ENCODE measurements at regions not wholly inside any gene's neighbourhood (a gene's known extent, or its start where the extent isn't known, plus 50 kb on each side); places are given as distances from the start of the nearest gene placed in this dataset.

- no peak overlapping the region for H3K14ac ChIP-seq (ENCODE audit: low read length in 2 of 2)
- no peak overlapping the region for H4K91ac ChIP-seq (ENCODE audit: low read length)
- H4K8ac ChIP-seq (ENCODE audit: low read length), result no peak overlapping the region
- H3K4me3 ChIP-seq (ENCODE audit: insufficient read depth in 1 of 2, low read depth in 1 of 2, low read length in 2 of 2), result no peak overlapping the region
- no peak overlapping the region for H2BK5ac ChIP-seq (ENCODE audit: low read depth, low read length, poor library complexity, severe bottlenecking)
- no peak overlapping the region for H3K9ac ChIP-seq (ENCODE audit: low read length)
- no peak overlapping the region for H3K18ac ChIP-seq (ENCODE audit: low read depth in 1 of 2, low read length in 2 of 2)
- H2AFZ ChIP-seq (ENCODE audit: low read depth, low read length), result no peak overlapping the region
- H3K27ac ChIP-seq (ENCODE audit: low read length, poor library complexity, severe bottlenecking), result no peak overlapping the region
- H3K36me3 ChIP-seq (ENCODE audit: control insufficient read depth in 1 of 2, insufficient read depth in 2 of 2, low read depth in 1 of 2, low read length in 2 of 2), result no peaks in the 10 kb centered on the region
- H3K27me3 ChIP-seq (ENCODE audit: control insufficient read depth in 1 of 2, insufficient read depth in 1 of 2, low read length in 2 of 2), result peaks cover 22 to 27% of the 10 kb centered on the region in 2 experiments
- H3K4me2 ChIP-seq (ENCODE audit: low read length, poor library complexity, severe bottlenecking), result no peak overlapping the region
- H3K79me1 ChIP-seq (replicated peaks; ENCODE audit: low read length, poor library complexity, severe bottlenecking), result no peaks in the 10 kb centered on the region
- no peak overlapping the region for H3K23ac ChIP-seq (ENCODE audit: low read length in 2 of 2)
- H3K9me3 ChIP-seq (ENCODE audit: control insufficient read depth, low read length), result peaks cover 47% of the 10 kb centered on the region
- H2BK120ac ChIP-seq (ENCODE audit: low read depth, low read length), result no peak overlapping the region
- H3K4me1 ChIP-seq (ENCODE audit: control insufficient read depth, insufficient read depth, low read depth, low read length), result no peaks in the 10 kb centered on the region
- H3K4ac ChIP-seq (ENCODE audit: low read depth in 1 of 2, low read length in 2 of 2), result no peak overlapping the region
- no peak for DNase-seq
- WGBS, result 73% methylated on average over 4 of the region's 4 CpGs
- H2AK5ac ChIP-seq (ENCODE audit: low read length, severe bottlenecking), result no peak overlapping the region
- no peak overlapping the region for H2BK12ac ChIP-seq (ENCODE audit: low read length in 2 of 2)
- H2BK15ac ChIP-seq (ENCODE audit: low read depth, poor library complexity, severe bottlenecking), result no peak overlapping the region
These were observed 111.1 kb upstream of the MVB12B start for GRCh38 chr9:126215486-126215885.

GRCh38 chr9:126216826-126217225, 109.8 kb upstream of the MVB12B start:
- no peak for DNase-seq
- Histone ChIP-seq H3K27ac (ENCODE audit: low read length, poor library complexity, severe bottlenecking) (no peak overlapping the region), H3K4ac (ENCODE audit: low read depth in 1 of 2, low read length in 2 of 2) (no peak overlapping the region), H2BK5ac (ENCODE audit: low read depth, low read length, poor library complexity, severe bottlenecking) (no peak overlapping the region), H3K4me2 (ENCODE audit: low read length, poor library complexity, severe bottlenecking) (no peak overlapping the region), H3K14ac (ENCODE audit: low read length in 2 of 2) (no peak overlapping the region), H2BK120ac (ENCODE audit: low read depth, low read length) (no peak overlapping the region), H4K8ac (ENCODE audit: low read length) (no peak overlapping the region), H2BK12ac (ENCODE audit: low read length in 2 of 2) (no peak overlapping the region), H2AK5ac (ENCODE audit: low read length, severe bottlenecking) (no peak overlapping the region), H3K4me1 (ENCODE audit: control insufficient read depth, insufficient read depth, low read depth, low read length) (no peaks in the 10 kb centered on the region), H3K27me3 (ENCODE audit: control insufficient read depth in 1 of 2, insufficient read depth in 1 of 2, low read length in 2 of 2) (peaks cover 27 to 32% of the 10 kb centered on the region in 2 experiments), H3K18ac (ENCODE audit: low read depth in 1 of 2, low read length in 2 of 2) (no peak overlapping the region), H3K9me3 (ENCODE audit: control insufficient read depth, low read length) (peaks cover 51% of the 10 kb centered on the region), H2BK15ac (ENCODE audit: low read depth, poor library complexity, severe bottlenecking) (no peak overlapping the region), H3K9ac (ENCODE audit: low read length) (no peak overlapping the region), H3K36me3 (ENCODE audit: control insufficient read depth in 1 of 2, insufficient read depth in 2 of 2, low read depth in 1 of 2, low read length in 2 of 2) (no peaks in the 10 kb centered on the region), H2AFZ (ENCODE audit: low read depth, low read length) (no peak overlapping the region), H4K91ac (ENCODE audit: low read length) (no peak overlapping the region), H3K79me1 (replicated peaks; ENCODE audit: low read length, poor library complexity, severe bottlenecking) (no peaks in the 10 kb centered on the region), H3K4me3 (ENCODE audit: insufficient read depth in 1 of 2, low read depth in 1 of 2, low read length in 2 of 2) (no peak overlapping the region), H3K23ac (ENCODE audit: low read length in 2 of 2) (no peak overlapping the region)
- WGBS, result 80% methylated on average over 1 of the region's 4 CpGs

GRCh38 chr9:126217250-126217653, 109.4 kb upstream of the MVB12B start:
- H2BK15ac ChIP-seq (ENCODE audit: low read depth, poor library complexity, severe bottlenecking), result no peak overlapping the region
- no peak overlapping the region for H3K9ac ChIP-seq (ENCODE audit: low read length)
- H3K79me1 ChIP-seq (replicated peaks; ENCODE audit: low read length, poor library complexity, severe bottlenecking), result no peaks in the 10 kb centered on the region
- H3K4me1 ChIP-seq (ENCODE audit: control insufficient read depth, insufficient read depth, low read depth, low read length), result no peaks in the 10 kb centered on the region
- no peak overlapping the region for H3K14ac ChIP-seq (ENCODE audit: low read length in 2 of 2)
- WGBS, result 79% methylated on average over 3 of the region's 5 CpGs
- H2AK5ac ChIP-seq (ENCODE audit: low read length, severe bottlenecking), result no peak overlapping the region
- peaks cover 31 to 37% of the 10 kb centered on the region in 2 experiments for H3K27me3 ChIP-seq (ENCODE audit: control insufficient read depth in 1 of 2, insufficient read depth in 1 of 2, low read length in 2 of 2)
- H3K4me3 ChIP-seq (ENCODE audit: insufficient read depth in 1 of 2, low read depth in 1 of 2, low read length in 2 of 2), result no peak overlapping the region
- H3K9me3 ChIP-seq (ENCODE audit: control insufficient read depth, low read length), result peaks cover 51% of the 10 kb centered on the region
- no peak overlapping the region for H3K4me2 ChIP-seq (ENCODE audit: low read length, poor library complexity, severe bottlenecking)
- H2BK12ac ChIP-seq (ENCODE audit: low read length in 2 of 2), result no peak overlapping the region
- no peak overlapping the region for H2BK5ac ChIP-seq (ENCODE audit: low read depth, low read length, poor library complexity, severe bottlenecking)
- no peak overlapping the region for H3K18ac ChIP-seq (ENCODE audit: low read depth in 1 of 2, low read length in 2 of 2)
- no peak overlapping the region for H2AFZ ChIP-seq (ENCODE audit: low read depth, low read length)
- no peak overlapping the region for H3K27ac ChIP-seq (ENCODE audit: low read length, poor library complexity, severe bottlenecking)
- H3K36me3 ChIP-seq (ENCODE audit: control insufficient read depth in 1 of 2, insufficient read depth in 2 of 2, low read depth in 1 of 2, low read length in 2 of 2), result no peaks in the 10 kb centered on the region
- DNase-seq, result no peak
- H4K91ac ChIP-seq (ENCODE audit: low read length), result no peak overlapping the region
- no peak overlapping the region for H2BK120ac ChIP-seq (ENCODE audit: low read depth, low read length)
- H3K4ac ChIP-seq (ENCODE audit: low read depth in 1 of 2, low read length in 2 of 2), result no peak overlapping the region
- no peak overlapping the region for H4K8ac ChIP-seq (ENCODE audit: low read length)
- H3K23ac ChIP-seq (ENCODE audit: low read length in 2 of 2), result peak overlapping the region in 1 of 2 experiments; percentile 23

GRCh38 chr9:126217797-126218196, 108.8 kb upstream of the MVB12B start:
- Histone ChIP-seq H3K18ac (ENCODE audit: low read depth in 1 of 2, low read length in 2 of 2) (no peak overlapping the region), H2AK5ac (ENCODE audit: low read length, severe bottlenecking) (no peak overlapping the region), H2BK15ac (ENCODE audit: low read depth, poor library complexity, severe bottlenecking) (no peak overlapping the region), H3K36me3 (ENCODE audit: control insufficient read depth in 1 of 2, insufficient read depth in 2 of 2, low read depth in 1 of 2, low read length in 2 of 2) (no peaks in the 10 kb centered on the region), H3K4me3 (ENCODE audit: insufficient read depth in 1 of 2, low read depth in 1 of 2, low read length in 2 of 2) (no peak overlapping the region), H3K79me1 (replicated peaks; ENCODE audit: low read length, poor library complexity, severe bottlenecking) (no peaks in the 10 kb centered on the region), H4K8ac (ENCODE audit: low read length) (no peak overlapping the region), H3K14ac (ENCODE audit: low read length in 2 of 2) (no peak overlapping the region), H3K4me1 (ENCODE audit: control insufficient read depth, insufficient read depth, low read depth, low read length) (no peaks in the 10 kb centered on the region), H3K4me2 (ENCODE audit: low read length, poor library complexity, severe bottlenecking) (no peak overlapping the region), H2BK5ac (ENCODE audit: low read depth, low read length, poor library complexity, severe bottlenecking) (no peak overlapping the region), H3K4ac (ENCODE audit: low read depth in 1 of 2, low read length in 2 of 2) (no peak overlapping the region), H2AFZ (ENCODE audit: low read depth, low read length) (no peak overlapping the region), H4K91ac (ENCODE audit: low read length) (no peak overlapping the region), H2BK12ac (ENCODE audit: low read length in 2 of 2) (no peak overlapping the region), H3K9me3 (ENCODE audit: control insufficient read depth, low read length) (peaks cover 48% of the 10 kb centered on the region), H2BK120ac (ENCODE audit: low read depth, low read length) (no peak overlapping the region), H3K27me3 (ENCODE audit: control insufficient read depth in 1 of 2, insufficient read depth in 1 of 2, low read length in 2 of 2) (peaks cover 37 to 42% of the 10 kb centered on the region in 2 experiments), H3K9ac (ENCODE audit: low read length) (no peak overlapping the region), H3K23ac (ENCODE audit: low read length in 2 of 2) (no peak overlapping the region), H3K27ac (ENCODE audit: low read length, poor library complexity, severe bottlenecking) (no peak overlapping the region)
- DNase-seq, result no peak
- 64% methylated on average over 7 of the region's 7 CpGs for WGBS

Data from mesenchymal stem cell (in vitro differentiated cells and primary cell).